Type B pancreatic cell (in vitro differentiated cells): ENCODE measurements at regions not wholly inside any gene's neighbourhood (a gene's known extent, or its start where the extent isn't known, plus 50 kb on each side); places are given as distances from the start of the nearest gene placed in this dataset.

ENCODE experiments used
- DNase-seq: peaks from one replicate; pipeline ENCODE4 v3.0.0; 2021; ENCODE audit warnings: mixed read lengths; ENCODE audit not compliant: unreplicated experiment; ENCODE audit errors: extremely low spot score
- H3K27ac Mint-ChIP-seq: 2 replicates; pipeline ENCODE4 v1.8.0; 2021; ENCODE audit warnings: mild to moderate bottlenecking, mixed read lengths
- H3K27me3 Mint-ChIP-seq: 2 replicates; pipeline ENCODE4 v1.8.0; 2021; ENCODE audit warnings: mixed read lengths
- H3K36me3 Mint-ChIP-seq: 2 replicates; pipeline ENCODE4 v1.8.0; 2021; ENCODE audit warnings: mixed read lengths
- H3K4me1 Mint-ChIP-seq: one replicate; pipeline ENCODE4 v1.8.0; 2021; ENCODE audit warnings: mixed read lengths; ENCODE audit not compliant: unreplicated experiment
- H3K4me3 Mint-ChIP-seq: 2 replicates; pipeline ENCODE4 v1.8.0; 2021; ENCODE audit warnings: mild to moderate bottlenecking, mixed read lengths
- H3K9me3 Mint-ChIP-seq: 2 replicates; pipeline ENCODE4 v1.8.0; 2021; ENCODE audit warnings: mixed read lengths
- CTCF ChIP-seq: fragments of 200-600 bp; sonication (generic); conservative IDR thresholded peaks from 2 replicates; pipeline ENCODE4 v1.5.0; 2021; ENCODE audit warnings: antibody characterized with exemption, mild to moderate bottlenecking

GRCh38 chr6:78605909-78606446 is 261.4 kb upstream of the IRAK1BP1 start:
- Mint-ChIP-seq H3K36me3 (no peaks in the 10 kb centered on the region), H3K27ac (no peak overlapping the region), H3K4me1 (no peaks in the 10 kb centered on the region), H3K27me3 (no peaks in the 10 kb centered on the region), H3K4me3 (no peak overlapping the region), H3K9me3 (no peaks in the 10 kb centered on the region)
- no peak for TF ChIP-seq CTCF
- DNase-seq, result no peak

GRCh38 chr6:78607189-78607588 is 260.2 kb upstream of the IRAK1BP1 start:
- DNase-seq, result no peak

GRCh38 chr6:78611102-78611620 is 256.2 kb upstream of the IRAK1BP1 start:
- no peak overlapping the region for H3K4me3 Mint-ChIP-seq
- no peaks in the 10 kb centered on the region for H3K9me3 Mint-ChIP-seq
- no peaks in the 10 kb centered on the region for H3K36me3 Mint-ChIP-seq
- H3K27ac Mint-ChIP-seq, result no peak overlapping the region
- no peaks in the 10 kb centered on the region for H3K4me1 Mint-ChIP-seq
- H3K27me3 Mint-ChIP-seq, result no peaks in the 10 kb centered on the region
- DNase-seq, result no peak
- no peak for TF ChIP-seq CTCF

More at GRCh38 chr6:78607189-78607588, 260.2 kb upstream of the IRAK1BP1 start:
- no peak overlapping the region for H3K27ac Mint-ChIP-seq
- H3K4me1 Mint-ChIP-seq, result no peaks in the 10 kb centered on the region
- no peaks in the 10 kb centered on the region for H3K9me3 Mint-ChIP-seq
- no peak overlapping the region for H3K4me3 Mint-ChIP-seq
- H3K36me3 Mint-ChIP-seq, result no peaks in the 10 kb centered on the region
- no peaks in the 10 kb centered on the region for H3K27me3 Mint-ChIP-seq
- TF ChIP-seq CTCF, result no peak

- H3K36me3 Mint-ChIP-seq, result no peaks in the 10 kb centered on the region
- H3K27ac Mint-ChIP-seq, result no peak overlapping the region
- no peaks in the 10 kb centered on the region for H3K9me3 Mint-ChIP-seq
- no peak overlapping the region for H3K4me3 Mint-ChIP-seq
- no peaks in the 10 kb centered on the region for H3K4me1 Mint-ChIP-seq
- no peak for DNase-seq
- no peaks in the 10 kb centered on the region for H3K27me3 Mint-ChIP-seq
- TF ChIP-seq CTCF, result peak; percentile 79
Measured at GRCh38 chr6:78611886-78612480, 255.4 kb upstream of the IRAK1BP1 start.

GRCh38 chr6:78614961-78615360 is 252.4 kb upstream of the IRAK1BP1 start:
- TF ChIP-seq CTCF, result no peak
- Mint-ChIP-seq H3K4me1 (no peaks in the 10 kb centered on the region), H3K36me3 (no peaks in the 10 kb centered on the region), H3K9me3 (no peaks in the 10 kb centered on the region), H3K27me3 (no peaks in the 10 kb centered on the region), H3K27ac (no peak overlapping the region), H3K4me3 (no peak overlapping the region)
- DNase-seq, result no peak
